Esophagus muscularis mucosa (tissue), 3 donors: ENCODE measurements at regions not wholly inside any gene's neighbourhood (a gene's known extent, or its start where the extent isn't known, plus 50 kb on each side); places are given as distances from the start of the nearest gene placed in this dataset.

ENCODE experiments used
- POLR2A ChIP-seq: fragments of 450-650 bp; IDR thresholded peaks from one replicate; pipeline ENCODE4 v1.6.1; 2017; ENCODE audit warnings: antibody characterized with exemption, moderate library complexity, mild to moderate bottlenecking, low read depth
- POLR2AphosphoS5 ChIP-seq, 2 donors: sonication (generic); formaldehyde crosslinking; IDR thresholded peaks; one replicate each; pipeline ENCODE4 v1.6.1; 2017; ENCODE audit warnings: antibody characterized with exemption in 2 of 2
- TF ChIP-seq, protein P1 (sequence below), 3 experiments: fragments of 200-600 bp in 2 of 3; fragments of 450-650 bp in 1 of 3; sonication (generic) in 2 of 3; IDR thresholded peaks; one replicate each; pipeline ENCODE4 v1.5.1; 2017 to 2019; ENCODE audit warnings: antibody characterized with exemption in 3 of 3, mild to moderate bottlenecking in 2 of 3, moderate library complexity in 1 of 3

DNA sequence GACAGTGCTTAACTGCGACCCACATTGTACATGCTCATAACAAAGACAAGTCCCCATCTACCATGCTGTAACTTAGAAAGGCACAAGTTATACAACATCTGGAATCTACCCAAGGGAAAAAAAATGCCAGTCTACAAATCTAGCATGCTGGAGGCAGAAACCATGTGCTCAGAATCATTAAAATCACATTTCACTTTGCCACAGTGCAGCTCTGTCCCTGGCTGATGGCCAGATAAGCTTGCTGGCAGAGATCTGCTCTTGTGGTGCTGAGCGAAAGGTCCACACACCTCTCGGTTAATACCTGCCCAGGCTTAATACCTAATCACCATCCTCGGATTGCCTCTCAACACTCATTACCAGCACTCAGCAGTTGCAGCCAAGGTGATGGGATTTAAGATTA is 74.1 kb upstream of the UQCRFS1 start:
- TF ChIP-seq, protein P1, sequence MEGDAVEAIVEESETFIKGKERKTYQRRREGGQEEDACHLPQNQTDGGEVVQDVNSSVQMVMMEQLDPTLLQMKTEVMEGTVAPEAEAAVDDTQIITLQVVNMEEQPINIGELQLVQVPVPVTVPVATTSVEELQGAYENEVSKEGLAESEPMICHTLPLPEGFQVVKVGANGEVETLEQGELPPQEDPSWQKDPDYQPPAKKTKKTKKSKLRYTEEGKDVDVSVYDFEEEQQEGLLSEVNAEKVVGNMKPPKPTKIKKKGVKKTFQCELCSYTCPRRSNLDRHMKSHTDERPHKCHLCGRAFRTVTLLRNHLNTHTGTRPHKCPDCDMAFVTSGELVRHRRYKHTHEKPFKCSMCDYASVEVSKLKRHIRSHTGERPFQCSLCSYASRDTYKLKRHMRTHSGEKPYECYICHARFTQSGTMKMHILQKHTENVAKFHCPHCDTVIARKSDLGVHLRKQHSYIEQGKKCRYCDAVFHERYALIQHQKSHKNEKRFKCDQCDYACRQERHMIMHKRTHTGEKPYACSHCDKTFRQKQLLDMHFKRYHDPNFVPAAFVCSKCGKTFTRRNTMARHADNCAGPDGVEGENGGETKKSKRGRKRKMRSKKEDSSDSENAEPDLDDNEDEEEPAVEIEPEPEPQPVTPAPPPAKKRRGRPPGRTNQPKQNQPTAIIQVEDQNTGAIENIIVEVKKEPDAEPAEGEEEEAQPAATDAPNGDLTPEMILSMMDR (IDR thresholded peaks at IDR 0.05): no peak
- TF ChIP-seq POLR2A (no peak), POLR2AphosphoS5 (IDR thresholded peaks at IDR 0.05) (no peak)
